Naive B cell (primary cell): ENCODE measurements at regions not wholly inside any gene's neighbourhood (a gene's known extent, or its start where the extent isn't known, plus 50 kb on each side); places are given as distances from the start of the nearest gene placed in this dataset.

Experiments used
- ATAC-seq, 2 donors: fragments of 150-1000 bp; cut with Tn5 transposase; 2 replicates each; pipeline ENCODE4 v1.10.0; 2021; ENCODE audit warnings: low read depth in 2 of 2, mild to moderate bottlenecking in 2 of 2, moderate library complexity in 2 of 2
- DNase-seq: peaks from one replicate; pipeline ENCODE4 v3.0.0; 2022
- H3K27ac Mint-ChIP-seq, 6 donors: one replicate each; pipeline ENCODE4 v1.8.0; 2020 to 2022; ENCODE audit warnings: mild to moderate bottlenecking in 6 of 6, mixed read lengths in 6 of 6, moderate library complexity in 5 of 6, inconsistent platforms in 2 of 6
- H3K27me3 Mint-ChIP-seq, 3 donors: one replicate each; pipeline ENCODE4 v1.8.0; 2021 to 2022; ENCODE audit warnings: mixed read lengths in 3 of 3, mild to moderate bottlenecking in 1 of 3
- H3K36me3 Mint-ChIP-seq, 2 donors: one replicate each; pipeline ENCODE4 v1.8.0; 2020 to 2022; ENCODE audit warnings: mixed read lengths in 2 of 2, inconsistent platforms in 1 of 2, mild to moderate bottlenecking in 1 of 2
- H3K4me1 Mint-ChIP-seq, 3 donors: one replicate each; pipeline ENCODE4 v1.8.0; 2020 to 2022; ENCODE audit warnings: mixed read lengths in 3 of 3, inconsistent platforms in 1 of 3, mild to moderate bottlenecking in 1 of 3, moderate library complexity in 1 of 3
- H3K4me3 Mint-ChIP-seq, 8 donors: one replicate each; pipeline ENCODE4 v1.8.0; 2020 to 2022; ENCODE audit warnings: mild to moderate bottlenecking in 8 of 8, mixed read lengths in 8 of 8, moderate library complexity in 8 of 8, inconsistent platforms in 2 of 8
- H3K9me3 Mint-ChIP-seq, 7 donors: one replicate each; pipeline ENCODE4 v1.8.0; 2020 to 2022; ENCODE audit warnings: mixed read lengths in 7 of 7, mild to moderate bottlenecking in 5 of 7, inconsistent platforms in 2 of 7, moderate library complexity in 1 of 7

DNA sequence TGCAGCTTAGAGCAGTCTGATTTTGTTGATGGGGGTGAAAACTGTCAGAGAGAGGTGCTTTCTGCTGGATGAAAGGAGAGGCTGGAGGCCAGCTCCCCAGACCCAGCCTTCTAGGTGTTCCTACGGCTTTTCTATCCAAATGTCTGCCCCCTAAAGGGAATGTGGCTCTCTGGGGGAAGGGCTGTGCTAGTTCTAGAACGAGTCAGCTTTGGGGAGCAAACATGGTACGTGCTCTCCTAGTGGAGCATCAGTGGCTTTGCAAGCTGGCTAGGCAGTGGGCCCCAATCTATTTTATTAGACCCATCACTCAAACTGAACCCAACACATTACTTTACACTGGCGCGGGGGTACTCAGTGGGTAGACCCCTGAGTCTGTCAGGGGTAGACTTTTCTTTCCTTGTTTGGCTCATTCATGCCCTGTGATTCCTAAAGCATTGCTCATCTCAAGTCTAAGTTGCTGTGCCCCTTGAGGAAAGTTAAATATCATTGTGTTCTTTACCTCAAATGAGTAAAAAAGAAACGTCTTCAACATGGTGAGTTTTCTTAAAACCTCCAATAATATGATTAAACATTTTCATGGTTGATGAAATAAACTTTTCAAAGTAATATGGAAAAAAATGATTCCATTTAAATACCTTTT is 254.9 kb downstream of the DLEU7 start:
- Mint-ChIP-seq H3K27me3 (no peaks in the 10 kb centered on the region), H3K36me3 (no peaks in the 10 kb centered on the region), H3K4me3 (peak overlapping the region in 2 of 8 donors; percentile 16 to 72), H3K4me1 (peaks cover 46 to 77% (median 70%) of the 10 kb centered on the region in 3 donors), H3K27ac (peak overlapping the region in 5 of 6 donors; percentile 20 to 82 (median 70)), H3K9me3 (peaks cover 0 to 3% (median 0%) of the 10 kb centered on the region in 7 donors)
- no peak for DNase-seq
- no peak for ATAC-seq

GRCh38 chr13:50589139-50589538 is 254.4 kb downstream of the DLEU7 start:
- peak overlapping the region in 1 of 6 donors; percentile 12 for H3K27ac Mint-ChIP-seq
- ATAC-seq (no peak), DNase-seq (no peak)
- peak overlapping the region in 1 of 8 donors; percentile 72 for H3K4me3 Mint-ChIP-seq
- no peaks in the 10 kb centered on the region for H3K27me3 Mint-ChIP-seq
- H3K36me3 Mint-ChIP-seq, result no peaks in the 10 kb centered on the region
- peaks cover 0 to 3% (median 0%) of the 10 kb centered on the region in 7 donors for H3K9me3 Mint-ChIP-seq
- H3K4me1 Mint-ChIP-seq, result peaks cover 49 to 81% (median 70%) of the 10 kb centered on the region in 3 donors

GRCh38 chr13:50589651-50590054 is 253.8 kb downstream of the DLEU7 start:
- no peak for ATAC-seq
- H3K27ac Mint-ChIP-seq, result peak overlapping the region in 2 of 6 donors; percentile 6 to 43

GRCh38 chr13:50592412-50593155 is 250.9 kb downstream of the DLEU7 start:
- ATAC-seq (no peak), DNase-seq (no peak)
- Mint-ChIP-seq H3K9me3 (peaks cover 0 to 3% (median 0%) of the 10 kb centered on the region in 7 donors), H3K27ac (peak overlapping the region in 5 of 6 donors; percentile 15 to 96 (median 79)), H3K4me1 (peaks cover 60 to 94% (median 80%) of the 10 kb centered on the region in 3 donors), H3K27me3 (no peaks in the 10 kb centered on the region), H3K4me3 (peak overlapping the region in 3 of 8 donors; percentile 21 to 59 (median 55)), H3K36me3 (peaks cover 0 to 8% of the 10 kb centered on the region in 2 donors)

More at GRCh38 chr13:50589651-50590054, 253.8 kb downstream of the DLEU7 start:
- no peak for DNase-seq
- H3K4me1 Mint-ChIP-seq, result peaks cover 49 to 85% (median 71%) of the 10 kb centered on the region in 3 donors
- H3K4me3 Mint-ChIP-seq, result peak overlapping the region in 1 of 8 donors; percentile 25
- no peaks in the 10 kb centered on the region for H3K36me3 Mint-ChIP-seq
- no peaks in the 10 kb centered on the region for H3K27me3 Mint-ChIP-seq
- H3K9me3 Mint-ChIP-seq, result peaks cover 0 to 3% (median 0%) of the 10 kb centered on the region in 7 donors

GRCh38 chr13:50593207-50593606 is 250.3 kb downstream of the DLEU7 start:
- ATAC-seq (no peak), DNase-seq (no peak)
- Mint-ChIP-seq H3K27me3 (no peaks in the 10 kb centered on the region), H3K4me1 (peaks cover 59 to 93% (median 80%) of the 10 kb centered on the region in 3 donors), H3K9me3 (peaks cover 0 to 4% (median 0%) of the 10 kb centered on the region in 7 donors), H3K36me3 (peaks cover 0 to 8% of the 10 kb centered on the region in 2 donors), H3K4me3 (peak overlapping the region in 7 of 8 donors; percentile 32 to 69 (median 55)), H3K27ac (peak overlapping the region; percentile 40 to 96 (median 84))

DNA sequence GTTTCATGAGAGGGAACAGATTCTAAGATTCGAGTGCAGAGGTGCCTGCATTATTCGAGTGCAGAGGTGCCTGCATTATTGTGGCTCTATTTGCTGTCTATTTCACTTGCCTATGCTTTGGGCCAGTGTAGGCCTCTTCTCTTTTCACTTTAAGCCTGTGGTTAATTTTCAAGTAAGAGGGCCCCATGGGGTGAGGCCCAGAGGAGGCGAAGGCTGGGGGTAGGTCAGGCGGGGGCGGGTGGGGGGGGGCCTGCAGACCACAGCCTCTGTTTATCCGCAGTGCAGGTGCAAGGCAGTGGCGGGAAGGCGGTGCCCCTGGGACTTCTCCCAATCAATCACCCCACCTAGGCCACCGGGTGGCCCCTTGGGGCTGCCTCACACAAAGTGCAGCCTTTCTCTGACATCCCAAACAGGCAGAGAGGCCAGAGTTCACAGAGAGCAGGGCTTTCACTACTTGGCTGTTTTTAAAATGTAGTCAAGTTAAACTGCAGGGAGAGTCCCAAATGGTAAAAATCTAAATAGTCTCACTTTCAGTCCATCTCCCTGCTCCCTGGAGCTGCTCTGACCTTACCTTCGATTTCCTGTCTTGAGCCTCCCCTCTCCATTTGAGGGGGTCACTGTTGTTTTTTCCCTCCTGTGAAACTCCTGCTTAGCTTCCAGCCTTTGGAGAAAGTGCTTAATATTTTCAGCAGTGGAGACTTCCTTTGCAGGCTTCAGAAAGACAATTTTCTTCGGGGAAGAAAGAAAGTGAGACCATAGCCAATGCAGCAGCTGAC is 249.0 kb downstream of the DLEU7 start:
- ATAC-seq (peak; percentile 82 to 86), DNase-seq (peak; percentile 85)
- H3K4me1 Mint-ChIP-seq, result peaks cover 62 to 93% (median 78%) of the 10 kb centered on the region in 3 donors
- H3K4me3 Mint-ChIP-seq, result peak overlapping the region; percentile 14 to 86 (median 56)
- peaks cover 0 to 4% (median 0%) of the 10 kb centered on the region in 7 donors for H3K9me3 Mint-ChIP-seq
- peak overlapping the region; percentile 40 to 98 (median 94) for H3K27ac Mint-ChIP-seq
- no peaks in the 10 kb centered on the region for H3K27me3 Mint-ChIP-seq
- H3K36me3 Mint-ChIP-seq, result peaks cover 0 to 8% of the 10 kb centered on the region in 2 donors

- DNase-seq, result no peak
- Mint-ChIP-seq H3K36me3 (peaks cover 0 to 8% of the 10 kb centered on the region in 2 donors), H3K4me1 (peaks cover 63 to 89% (median 78%) of the 10 kb centered on the region in 3 donors), H3K9me3 (peaks cover 0 to 4% (median 0%) of the 10 kb centered on the region in 7 donors), H3K4me3 (peak overlapping the region in 7 of 8 donors; percentile 17 to 86 (median 57)), H3K27me3 (no peaks in the 10 kb centered on the region), H3K27ac (peak overlapping the region; percentile 40 to 98 (median 94))
- no peak for ATAC-seq
Measured at GRCh38 chr13:50595196-50595595, 248.3 kb downstream of the DLEU7 start.

DNA sequence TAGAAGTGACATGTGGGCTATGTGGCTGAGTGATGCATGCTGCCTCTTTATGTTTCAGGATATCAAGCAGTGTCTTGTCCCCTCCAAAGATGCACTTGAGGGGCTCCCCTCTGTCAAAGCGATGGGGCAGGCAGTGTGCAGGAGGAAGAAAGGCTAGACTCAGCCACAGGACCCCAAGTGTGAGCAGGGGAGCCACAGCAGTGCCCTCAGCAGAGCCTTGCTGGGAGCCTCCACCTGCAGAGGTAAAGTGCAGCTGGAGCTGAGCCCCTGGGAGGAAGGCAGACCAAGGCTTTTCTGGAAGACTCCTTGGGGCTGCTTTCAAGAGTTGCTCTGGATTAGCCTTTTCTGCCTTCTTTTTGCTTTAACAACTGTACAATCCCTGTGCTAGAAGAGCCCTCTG is 247.3 kb downstream of the DLEU7 start:
- Mint-ChIP-seq H3K4me1 (peaks cover 61 to 80% (median 74%) of the 10 kb centered on the region in 3 donors), H3K9me3 (peaks cover 0 to 4% (median 0%) of the 10 kb centered on the region in 7 donors), H3K4me3 (peak overlapping the region in 6 of 8 donors; percentile 5 to 86 (median 26)), H3K27ac (peak overlapping the region; percentile 40 to 98 (median 94)), H3K36me3 (peaks cover 0 to 8% of the 10 kb centered on the region in 2 donors), H3K27me3 (no peaks in the 10 kb centered on the region)
- no peak for DNase-seq
- no peak for ATAC-seq

DNA sequence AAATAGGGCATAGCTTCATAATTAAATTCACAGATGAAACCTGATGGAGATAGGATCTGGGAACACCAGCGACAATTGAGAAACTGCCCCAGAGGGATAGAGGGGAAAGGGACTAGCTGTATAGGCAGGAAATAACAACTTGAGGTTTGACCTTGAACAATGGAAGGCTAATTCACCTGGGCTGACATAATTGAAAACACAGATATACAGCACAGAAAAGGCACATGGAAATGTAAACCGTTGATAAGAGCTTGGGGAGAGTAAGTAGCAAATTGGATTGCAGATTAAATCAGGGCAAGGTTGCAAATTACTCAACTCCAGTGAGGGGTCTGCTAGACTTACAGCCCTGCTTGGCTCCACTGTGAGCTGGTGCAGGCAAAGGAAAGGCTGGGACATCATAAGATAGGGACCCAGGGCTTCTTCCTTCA is 246.7 kb downstream of the DLEU7 start:
- DNase-seq (no peak), ATAC-seq (no peak)
- peaks cover 61 to 74% (median 72%) of the 10 kb centered on the region in 3 donors for H3K4me1 Mint-ChIP-seq
- H3K4me3 Mint-ChIP-seq, result peak overlapping the region in 6 of 8 donors; percentile 22 to 86 (median 42)
- peaks cover 0 to 4% (median 0%) of the 10 kb centered on the region in 7 donors for H3K9me3 Mint-ChIP-seq
- H3K27me3 Mint-ChIP-seq, result no peaks in the 10 kb centered on the region
- H3K27ac Mint-ChIP-seq, result peak overlapping the region in 5 of 6 donors; percentile 40 to 93 (median 88)
- H3K36me3 Mint-ChIP-seq, result peaks cover 0 to 8% of the 10 kb centered on the region in 2 donors

GRCh38 chr13:50598338-50598737 is 245.2 kb downstream of the DLEU7 start:
- Mint-ChIP-seq H3K4me1 (peaks cover 54 to 63% (median 60%) of the 10 kb centered on the region in 3 donors), H3K27ac (peak overlapping the region; percentile 2 to 79 (median 50)), H3K27me3 (no peaks in the 10 kb centered on the region), H3K9me3 (peaks cover 0 to 4% (median 0%) of the 10 kb centered on the region in 7 donors), H3K4me3 (peak overlapping the region in 6 of 8 donors; percentile 7 to 92 (median 44)), H3K36me3 (peaks cover 0 to 8% of the 10 kb centered on the region in 2 donors)
- ATAC-seq (peak; percentile 27 to 42), DNase-seq (peak; percentile 34)

- H3K36me3 Mint-ChIP-seq, result peaks cover 0 to 8% of the 10 kb centered on the region in 2 donors
- H3K4me1 Mint-ChIP-seq, result peaks cover 48 to 65% (median 54%) of the 10 kb centered on the region in 3 donors
- peaks cover 0 to 4% (median 0%) of the 10 kb centered on the region in 7 donors for H3K9me3 Mint-ChIP-seq
- DNase-seq, result no peak
- H3K27ac Mint-ChIP-seq, result peak overlapping the region in 3 of 6 donors; percentile 57 to 84 (median 71)
- H3K27me3 Mint-ChIP-seq, result no peaks in the 10 kb centered on the region
- ATAC-seq, result no peak
- H3K4me3 Mint-ChIP-seq, result peak overlapping the region in 3 of 8 donors; percentile 34 to 73 (median 66)
Measured at GRCh38 chr13:50599046-50599445, 244.4 kb downstream of the DLEU7 start.

GRCh38 chr13:50599927-50600326 is 243.6 kb downstream of the DLEU7 start:
- H3K27ac Mint-ChIP-seq, result peak overlapping the region in 1 of 6 donors; percentile 58
- no peaks in the 10 kb centered on the region for H3K27me3 Mint-ChIP-seq
- H3K9me3 Mint-ChIP-seq, result peaks cover 0 to 4% (median 0%) of the 10 kb centered on the region in 7 donors
- H3K4me1 Mint-ChIP-seq, result peaks cover 48 to 60% (median 49%) of the 10 kb centered on the region in 3 donors
- DNase-seq, result no peak
- H3K4me3 Mint-ChIP-seq, result peak overlapping the region in 1 of 8 donors; percentile 79
- ATAC-seq, result no peak
- peaks cover 0 to 8% of the 10 kb centered on the region in 2 donors for H3K36me3 Mint-ChIP-seq
